SK-N-SH treated with all-trans-retinoic acid at 6 μM for 48 hours (cell line): ENCODE measurements at regions not wholly inside any gene's neighbourhood (a gene's known extent, or its start where the extent isn't known, plus 50 kb on each side); places are given as distances from the start of the nearest gene placed in this dataset.

Experiments used
- ATAC-seq: fragments of 200-7000 bp; cut with Tn5 transposase; 3 replicates; pipeline ENCODE4 v1.9.1; 2020; ENCODE audit warnings: mild to moderate bottlenecking, moderate library complexity
- BACH2 ChIP-seq: fragments of 250-450 bp; sonication (Bioruptor Pico); IDR thresholded peaks from 2 replicates; pipeline ENCODE4 v1.9.0; 2021; ENCODE audit warnings: mild to moderate bottlenecking, borderline replicate concordance
- CREB5 ChIP-seq: fragments of 250-450 bp; sonication (Bioruptor Pico); IDR thresholded peaks from 2 replicates; pipeline ENCODE4 v1.5.1; 2020; ENCODE audit warnings: low read depth, mild to moderate bottlenecking, moderate library complexity
- CSDC2 ChIP-seq: fragments of 250-450 bp; sonication (Bioruptor Pico); IDR thresholded peaks from 2 replicates; pipeline ENCODE4 v1.5.0; 2020; ENCODE audit warnings: mild to moderate bottlenecking, moderate library complexity
- ESRRG ChIP-seq: fragments of 250-450 bp; sonication (Bioruptor Pico); IDR thresholded peaks from 2 replicates; pipeline ENCODE4 v1.6.1; 2021; ENCODE audit warnings: mild to moderate bottlenecking
- GLIS3 ChIP-seq: fragments of 250-450 bp; sonication (Bioruptor Pico); IDR thresholded peaks from 2 replicates; pipeline ENCODE4 v1.5.0; 2020; ENCODE audit warnings: mild to moderate bottlenecking, moderate library complexity
- ISL1 ChIP-seq: fragments of 250-450 bp; sonication (Bioruptor Pico); IDR thresholded peaks from 2 replicates; pipeline ENCODE4 v2.1.2; 2022; ENCODE audit warnings: mild to moderate bottlenecking, moderate library complexity
- OSR1 ChIP-seq: fragments of 250-450 bp; sonication (Bioruptor Pico); IDR thresholded peaks from 2 replicates; pipeline ENCODE4 v1.8.0; 2022; ENCODE audit warnings: moderate library complexity, mild to moderate bottlenecking, inconsistent platforms
- PPARA ChIP-seq: fragments of 250-450 bp; sonication (Bioruptor Pico); IDR thresholded peaks from 2 replicates; pipeline ENCODE4 v1.5.0; 2020; ENCODE audit warnings: mild to moderate bottlenecking, borderline replicate concordance
- RARB ChIP-seq: fragments of 250-450 bp; sonication (Bioruptor Pico); IDR thresholded peaks from 2 replicates; pipeline ENCODE4 v1.8.0; 2021; ENCODE audit warnings: mild to moderate bottlenecking, moderate library complexity
- SNAI2 ChIP-seq: fragments of 250-450 bp; sonication (Bioruptor Pico); IDR thresholded peaks from 2 replicates; pipeline ENCODE4 v1.5.0; 2020; ENCODE audit warnings: mild to moderate bottlenecking, moderate library complexity
- TCF4 ChIP-seq: fragments of 250-450 bp; sonication (Bioruptor Pico); IDR thresholded peaks from 2 replicates; pipeline ENCODE4 v1.8.0; 2021; ENCODE audit warnings: mild to moderate bottlenecking, moderate library complexity, borderline replicate concordance
- TOX ChIP-seq: fragments of 250-450 bp; sonication (Bioruptor Pico); IDR thresholded peaks from 2 replicates; pipeline ENCODE4 v1.8.0; 2021; ENCODE audit warnings: mild to moderate bottlenecking, moderate library complexity, borderline replicate concordance
- TSHZ2 ChIP-seq: fragments of 250-450 bp; sonication (Bioruptor Pico); IDR thresholded peaks from 2 replicates; pipeline ENCODE4 v1.5.0; 2020; ENCODE audit warnings: mild to moderate bottlenecking, moderate library complexity
- ZC3H10 ChIP-seq: fragments of 250-450 bp; sonication (Bioruptor Pico); IDR thresholded peaks from 2 replicates; pipeline ENCODE4 v1.5.1; 2021; ENCODE audit warnings: mild to moderate bottlenecking, moderate library complexity
- ZFP3 ChIP-seq: fragments of 250-450 bp; sonication (Bioruptor Pico); IDR thresholded peaks from 2 replicates; pipeline ENCODE4 v1.5.0; 2020; ENCODE audit warnings: mild to moderate bottlenecking, moderate library complexity
- ZNF565 ChIP-seq: fragments of 450-650 bp; formaldehyde crosslinking; conservative IDR thresholded peaks from 2 replicates; pipeline ENCODE4 v1.5.0; 2020; ENCODE audit warnings: low read depth, mild to moderate bottlenecking, moderate library complexity
- ZNF70 ChIP-seq: fragments of 450-650 bp; formaldehyde crosslinking; IDR thresholded peaks from 2 replicates; pipeline ENCODE4 v1.5.0; 2020; ENCODE audit warnings: mild to moderate bottlenecking, moderate library complexity
- ZNF8 ChIP-seq: fragments of 450-650 bp; formaldehyde crosslinking; IDR thresholded peaks from 2 replicates; pipeline ENCODE4 v1.5.0; 2020; ENCODE audit warnings: mild to moderate bottlenecking, moderate library complexity
- TF ChIP-seq, protein P1 (sequence below): fragments of 250-450 bp; sonication (Bioruptor Pico); IDR thresholded peaks from 2 replicates; pipeline ENCODE4 v1.8.0; 2021; ENCODE audit warnings: low read depth, mild to moderate bottlenecking, moderate library complexity, borderline replicate concordance
- TF ChIP-seq, protein P2 (sequence below): fragments of 250-450 bp; sonication (Bioruptor Pico); IDR thresholded peaks from 2 replicates; pipeline ENCODE4 v1.8.0; 2020; ENCODE audit warnings: mild to moderate bottlenecking, moderate library complexity, borderline replicate concordance

GRCh38 chr19:30173593-30174356 lies 198.4 kb upstream of the ZNF536 start:
- no peak for ATAC-seq
- TF ChIP-seq BACH2: no peak
- TF ChIP-seq, protein P1, sequence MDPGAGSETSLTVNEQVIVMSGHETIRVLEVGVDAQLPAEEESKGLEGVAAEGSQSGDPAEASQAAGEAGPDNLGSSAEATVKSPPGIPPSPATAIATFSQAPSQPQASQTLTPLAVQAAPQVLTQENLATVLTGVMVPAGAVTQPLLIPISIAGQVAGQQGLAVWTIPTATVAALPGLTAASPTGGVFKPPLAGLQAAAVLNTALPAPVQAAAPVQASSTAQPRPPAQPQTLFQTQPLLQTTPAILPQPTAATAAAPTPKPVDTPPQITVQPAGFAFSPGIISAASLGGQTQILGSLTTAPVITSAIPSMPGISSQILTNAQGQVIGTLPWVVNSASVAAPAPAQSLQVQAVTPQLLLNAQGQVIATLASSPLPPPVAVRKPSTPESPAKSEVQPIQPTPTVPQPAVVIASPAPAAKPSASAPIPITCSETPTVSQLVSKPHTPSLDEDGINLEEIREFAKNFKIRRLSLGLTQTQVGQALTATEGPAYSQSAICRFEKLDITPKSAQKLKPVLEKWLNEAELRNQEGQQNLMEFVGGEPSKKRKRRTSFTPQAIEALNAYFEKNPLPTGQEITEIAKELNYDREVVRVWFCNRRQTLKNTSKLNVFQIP (CRISPR knock-in tag): no peak
- no peak for TF ChIP-seq ESRRG (CRISPR knock-in tag)
- TF ChIP-seq TCF4 (CRISPR knock-in tag): no peak
- TF ChIP-seq, protein P2, sequence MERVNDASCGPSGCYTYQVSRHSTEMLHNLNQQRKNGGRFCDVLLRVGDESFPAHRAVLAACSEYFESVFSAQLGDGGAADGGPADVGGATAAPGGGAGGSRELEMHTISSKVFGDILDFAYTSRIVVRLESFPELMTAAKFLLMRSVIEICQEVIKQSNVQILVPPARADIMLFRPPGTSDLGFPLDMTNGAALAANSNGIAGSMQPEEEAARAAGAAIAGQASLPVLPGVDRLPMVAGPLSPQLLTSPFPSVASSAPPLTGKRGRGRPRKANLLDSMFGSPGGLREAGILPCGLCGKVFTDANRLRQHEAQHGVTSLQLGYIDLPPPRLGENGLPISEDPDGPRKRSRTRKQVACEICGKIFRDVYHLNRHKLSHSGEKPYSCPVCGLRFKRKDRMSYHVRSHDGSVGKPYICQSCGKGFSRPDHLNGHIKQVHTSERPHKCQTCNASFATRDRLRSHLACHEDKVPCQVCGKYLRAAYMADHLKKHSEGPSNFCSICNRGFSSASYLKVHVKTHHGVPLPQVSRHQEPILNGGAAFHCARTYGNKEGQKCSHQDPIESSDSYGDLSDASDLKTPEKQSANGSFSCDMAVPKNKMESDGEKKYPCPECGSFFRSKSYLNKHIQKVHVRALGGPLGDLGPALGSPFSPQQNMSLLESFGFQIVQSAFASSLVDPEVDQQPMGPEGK (CRISPR knock-in tag): no peak
- no peak for TF ChIP-seq CSDC2 (CRISPR knock-in tag)

DNA sequence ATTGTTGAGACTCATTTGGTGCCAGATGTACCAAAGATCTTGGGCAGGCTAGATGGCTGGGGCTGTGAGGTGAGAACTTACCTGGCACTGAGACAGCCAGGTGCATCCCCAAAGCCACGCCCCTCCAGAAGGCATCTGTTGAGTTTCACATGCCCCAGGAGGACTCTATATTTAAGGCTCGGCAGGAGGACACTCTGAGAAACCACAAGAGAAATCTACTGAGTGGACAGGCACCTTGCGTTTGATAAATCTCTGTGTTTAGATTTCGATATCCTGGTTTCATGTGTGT lies 197.9 kb upstream of the ZNF536 start:
- TF ChIP-seq TSHZ2 (CRISPR knock-in tag) (no peak), PPARA (CRISPR knock-in tag) (no peak), ESRRG (CRISPR knock-in tag) (no peak), SNAI2 (CRISPR knock-in tag) (no peak), ISL1 (CRISPR knock-in tag) (no peak), ZNF565 (no peak), OSR1 (CRISPR knock-in tag) (no peak), ZC3H10 (no peak), CSDC2 (CRISPR knock-in tag) (no peak), CREB5 (no peak), TCF4 (CRISPR knock-in tag) (no peak), GLIS3 (no peak)
- TF ChIP-seq, protein P1 (CRISPR knock-in tag): no peak
- TF ChIP-seq, all 23 proteins: peak for 0
- no peak for ATAC-seq

DNA sequence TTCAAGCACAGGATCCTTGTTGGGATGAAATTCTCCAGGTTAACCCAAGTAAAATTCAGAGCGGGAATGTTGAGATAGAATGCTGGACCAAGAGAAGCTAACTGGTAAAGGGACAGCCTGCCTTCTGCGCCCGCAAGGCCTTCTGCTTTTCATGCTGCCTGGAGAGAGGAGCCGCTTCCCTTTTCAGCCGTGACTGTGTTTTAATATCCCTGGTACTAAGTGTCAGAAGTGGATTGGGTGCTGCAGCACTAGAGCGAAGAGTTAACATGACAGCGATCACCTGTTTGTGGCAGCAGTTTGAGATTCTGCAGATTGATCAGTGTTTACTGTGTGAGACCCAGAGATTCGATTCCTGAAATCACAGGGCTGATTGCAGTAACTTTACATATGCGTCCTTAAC lies 197.4 kb upstream of the ZNF536 start:
- no peak for ATAC-seq
- no peak for TF ChIP-seq ZC3H10
- TF ChIP-seq PPARA (CRISPR knock-in tag): no peak
- TF ChIP-seq ZNF8 (CRISPR knock-in tag): no peak
- no peak for TF ChIP-seq ZFP3 (CRISPR knock-in tag)
- TF ChIP-seq CSDC2 (CRISPR knock-in tag): no peak
- TF ChIP-seq TSHZ2 (CRISPR knock-in tag): no peak
- TF ChIP-seq TOX (CRISPR knock-in tag): no peak
- no peak for TF ChIP-seq RARB
- no peak for TF ChIP-seq CREB5
- TF ChIP-seq ZNF70: no peak
- TF ChIP-seq ZNF565: no peak
- TF ChIP-seq, all 23 proteins: peak for 0
